Loucy (cell line): ENCODE measurements at regions not wholly inside any gene's neighbourhood (a gene's known extent, or its start where the extent isn't known, plus 50 kb on each side); places are given as distances from the start of the nearest gene placed in this dataset.

ENCODE experiments used
- EZH2phosphoT487 ChIP-seq: fragments of 200-600 bp; IDR thresholded peaks from 2 replicates; pipeline ENCODE4 v1.6.1; 2018; ENCODE audit warnings: antibody characterized with exemption, mild to moderate bottlenecking, moderate library complexity, borderline replicate concordance
- TF ChIP-seq, protein P1 (sequence below): fragments of 200-600 bp; sonication (generic); conservative IDR thresholded peaks from 2 replicates; pipeline ENCODE4 v1.5.1; 2014; ENCODE audit warnings: mild to moderate bottlenecking, antibody characterized with exemption, low read length

DNA sequence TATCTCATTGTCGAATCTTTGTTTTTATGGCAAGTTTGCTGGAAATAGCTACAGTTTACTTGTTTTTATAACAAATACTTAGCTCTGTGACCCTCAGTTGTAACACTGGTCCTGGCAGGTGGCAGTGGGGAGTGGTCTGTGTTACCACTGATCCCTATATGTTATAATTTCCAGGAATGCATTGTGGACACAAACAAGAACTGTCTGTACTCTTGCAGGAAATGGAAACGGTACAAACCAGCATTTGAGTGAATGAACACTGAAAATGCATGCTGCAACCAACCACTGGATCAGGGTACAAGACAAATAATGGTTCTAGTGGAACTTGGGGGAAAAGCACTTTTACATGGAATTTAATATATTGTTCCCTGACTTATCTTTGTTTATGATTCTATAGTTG is 66.5 kb upstream of the PJA2 start:
- TF ChIP-seq EZH2phosphoT487: no peak
- TF ChIP-seq, protein P1, sequence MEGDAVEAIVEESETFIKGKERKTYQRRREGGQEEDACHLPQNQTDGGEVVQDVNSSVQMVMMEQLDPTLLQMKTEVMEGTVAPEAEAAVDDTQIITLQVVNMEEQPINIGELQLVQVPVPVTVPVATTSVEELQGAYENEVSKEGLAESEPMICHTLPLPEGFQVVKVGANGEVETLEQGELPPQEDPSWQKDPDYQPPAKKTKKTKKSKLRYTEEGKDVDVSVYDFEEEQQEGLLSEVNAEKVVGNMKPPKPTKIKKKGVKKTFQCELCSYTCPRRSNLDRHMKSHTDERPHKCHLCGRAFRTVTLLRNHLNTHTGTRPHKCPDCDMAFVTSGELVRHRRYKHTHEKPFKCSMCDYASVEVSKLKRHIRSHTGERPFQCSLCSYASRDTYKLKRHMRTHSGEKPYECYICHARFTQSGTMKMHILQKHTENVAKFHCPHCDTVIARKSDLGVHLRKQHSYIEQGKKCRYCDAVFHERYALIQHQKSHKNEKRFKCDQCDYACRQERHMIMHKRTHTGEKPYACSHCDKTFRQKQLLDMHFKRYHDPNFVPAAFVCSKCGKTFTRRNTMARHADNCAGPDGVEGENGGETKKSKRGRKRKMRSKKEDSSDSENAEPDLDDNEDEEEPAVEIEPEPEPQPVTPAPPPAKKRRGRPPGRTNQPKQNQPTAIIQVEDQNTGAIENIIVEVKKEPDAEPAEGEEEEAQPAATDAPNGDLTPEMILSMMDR: no peak
